HG03060 (cell line): ENCODE measurements at regions not wholly inside any gene's neighbourhood (a gene's known extent, or its start where the extent isn't known, plus 50 kb on each side); places are given as distances from the start of the nearest gene placed in this dataset.
"Not testable (repeated sequence)": the region's sequence is repeated elsewhere in the genome, so short reads cannot be mapped to it uniquely, and the experiment has no call there.

Experiments
- ATAC-seq: cut with Tn5 transposase; IDR thresholded peaks from one replicate; pipeline ENCODE4 v1.9.1; 2021; ENCODE audit warnings: low read depth, moderate number of reproducible peaks; ENCODE audit not compliant: unreplicated experiment

DNA sequence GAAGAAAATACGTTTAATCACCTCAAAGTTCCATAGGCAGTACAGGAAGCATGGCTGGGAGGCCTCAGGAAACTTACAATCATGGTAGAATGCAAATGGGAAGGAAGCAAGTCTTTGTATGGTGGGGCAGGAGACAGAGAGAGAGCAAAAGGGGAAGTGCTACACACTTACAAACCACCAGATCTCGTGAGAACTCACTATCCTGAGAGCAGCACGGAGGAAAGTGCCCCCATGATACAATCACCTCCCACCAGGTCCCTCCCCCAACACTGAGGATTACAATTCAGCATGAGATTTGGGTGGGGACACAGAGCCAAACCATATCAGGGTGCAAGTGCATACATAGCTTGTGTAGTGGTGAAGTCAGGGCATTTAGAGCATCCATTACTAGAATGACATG, 92.3 kb upstream of the ANKRD10 start:
- no peak for ATAC-seq

DNA sequence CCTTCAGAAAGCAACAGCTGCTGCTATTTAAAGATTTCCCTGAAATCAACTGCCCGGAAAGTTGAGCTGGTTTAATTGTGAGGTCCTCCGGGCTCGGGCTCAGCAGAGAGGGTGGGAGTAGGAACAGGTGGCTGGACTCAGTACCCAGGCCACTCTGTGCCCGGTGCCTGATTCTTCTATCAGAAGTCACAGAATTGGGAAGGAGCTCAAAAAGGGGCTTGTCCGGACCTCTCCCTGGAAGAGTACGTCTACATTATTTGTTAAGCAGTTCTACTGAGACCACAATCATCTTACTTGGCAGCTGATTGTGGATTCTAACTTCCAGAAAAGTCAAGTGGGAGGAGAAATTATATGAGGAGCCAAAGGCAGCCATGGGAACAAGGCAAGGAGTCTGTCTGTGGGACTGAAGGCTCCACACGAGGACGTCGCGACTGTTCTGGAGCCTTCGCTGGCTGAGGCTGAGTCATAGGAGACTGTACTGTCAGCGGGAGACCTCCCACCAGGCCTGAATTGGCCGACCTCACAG, 91.7 kb upstream of the ANKRD10 start:
- ATAC-seq = no peak

DNA sequence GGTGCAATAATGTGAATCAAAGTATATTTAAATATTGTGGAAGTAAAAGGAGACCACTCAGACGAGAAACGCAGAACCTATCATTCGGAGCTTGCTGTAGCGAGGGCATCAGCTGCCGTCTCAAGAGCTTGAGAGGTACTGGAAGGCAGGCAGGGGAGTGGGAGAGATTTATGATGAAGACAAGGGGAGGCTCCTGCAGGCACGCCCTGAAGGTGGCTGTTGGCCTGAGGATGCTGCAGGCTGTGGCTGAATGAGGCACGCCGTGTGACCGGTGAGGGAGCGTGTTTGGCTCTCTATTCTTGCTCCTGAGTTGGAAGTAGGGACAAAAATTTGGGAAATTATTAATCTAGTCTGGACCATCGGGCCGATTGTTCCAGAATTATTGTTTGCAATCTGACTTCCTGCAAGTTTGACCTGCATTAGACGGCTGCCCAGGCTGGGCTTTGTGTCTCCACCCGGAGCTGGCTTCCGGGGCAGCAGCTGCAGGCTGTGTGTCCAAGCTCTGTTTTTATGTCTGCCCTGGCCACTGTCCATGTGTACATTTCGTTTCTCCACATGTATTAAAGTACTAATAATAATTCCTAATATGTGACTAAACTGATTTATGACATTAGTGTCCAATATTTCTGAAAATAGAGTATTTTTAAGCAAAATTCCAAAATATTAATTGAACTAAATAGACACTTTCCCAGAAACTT, 91.1 kb upstream of the ANKRD10 start:
- ATAC-seq = no peak

DNA sequence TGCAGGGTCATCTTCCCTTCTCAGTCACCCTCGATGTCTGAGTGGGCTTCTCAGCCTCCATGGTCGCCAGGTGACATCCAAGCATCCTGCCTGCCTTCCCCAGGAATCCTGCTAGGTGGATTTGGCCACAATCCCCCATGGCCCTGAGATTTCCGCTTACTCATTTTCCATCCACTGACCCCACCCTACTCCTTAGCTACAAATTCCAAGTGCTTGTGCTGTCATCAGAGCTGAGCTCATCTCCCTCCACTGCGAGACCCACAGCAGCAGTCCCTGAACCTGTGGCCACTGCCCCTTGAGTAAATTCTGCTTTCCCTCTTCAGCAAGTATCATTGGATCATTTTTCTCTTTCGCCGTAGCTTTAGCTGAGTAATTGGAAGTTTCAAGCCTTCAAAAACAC, 90.5 kb upstream of the ANKRD10 start:
- no peak for ATAC-seq

DNA sequence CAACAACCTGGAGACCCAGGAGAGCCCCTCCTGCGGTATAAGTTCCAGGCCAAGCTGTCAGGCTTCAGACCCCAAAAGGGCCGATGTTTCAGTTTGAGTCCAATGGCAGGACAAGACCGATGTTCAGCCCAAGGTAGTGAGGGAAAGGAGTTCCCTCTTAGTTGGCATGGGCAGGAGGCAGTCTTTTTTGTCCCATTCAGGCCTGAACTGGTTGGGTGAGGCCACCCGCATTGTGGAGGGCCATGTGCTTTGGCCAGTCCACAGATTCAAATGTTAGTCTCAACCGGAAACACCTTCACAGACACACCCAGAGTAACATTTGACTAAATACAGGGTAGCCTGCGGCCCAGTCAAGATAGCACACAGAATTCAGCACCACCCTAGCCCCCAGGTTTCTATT, 89.6 kb upstream of the ANKRD10 start:
- ATAC-seq = no peak

DNA sequence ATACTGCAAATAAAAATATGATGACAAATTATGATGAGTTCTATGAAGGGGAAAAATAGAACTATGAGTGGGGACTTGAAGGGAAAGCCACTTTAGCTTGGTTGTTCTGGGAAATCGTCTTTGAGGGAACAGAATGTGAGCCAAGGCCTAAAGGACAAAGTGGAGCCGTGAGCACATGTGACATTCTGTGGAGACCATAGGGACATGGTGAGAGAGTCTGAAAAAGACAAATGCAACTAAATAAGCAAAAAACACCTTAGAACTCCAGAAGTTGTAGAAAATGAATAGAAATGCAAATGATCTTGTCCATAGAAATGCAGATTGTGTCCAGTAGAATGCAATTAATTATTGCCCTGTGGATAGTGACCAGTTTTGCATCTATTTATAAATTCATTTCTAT, 86.8 kb upstream of the ANKRD10 start:
- ATAC-seq = no peak

DNA sequence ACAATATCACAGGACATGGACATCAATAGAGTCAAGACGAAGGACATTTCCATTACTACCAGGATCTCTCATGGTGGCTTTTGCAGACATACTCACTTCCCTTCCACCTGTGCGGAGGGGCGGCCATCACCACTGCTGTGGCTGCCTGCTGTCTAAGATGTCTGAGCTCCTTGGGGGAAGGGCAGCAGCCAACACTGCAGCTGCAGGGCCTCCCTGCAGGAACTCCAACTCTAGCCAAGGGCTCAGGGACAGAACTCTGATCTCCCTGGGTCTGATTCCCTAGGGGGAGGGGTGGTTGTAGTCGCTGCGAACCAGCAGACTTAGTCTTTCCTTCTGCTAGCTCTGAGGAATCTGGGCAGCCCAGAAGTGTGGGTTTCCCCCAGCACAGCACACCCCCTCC, 78.9 kb upstream of the ANKRD10 start:
- no peak for ATAC-seq

DNA sequence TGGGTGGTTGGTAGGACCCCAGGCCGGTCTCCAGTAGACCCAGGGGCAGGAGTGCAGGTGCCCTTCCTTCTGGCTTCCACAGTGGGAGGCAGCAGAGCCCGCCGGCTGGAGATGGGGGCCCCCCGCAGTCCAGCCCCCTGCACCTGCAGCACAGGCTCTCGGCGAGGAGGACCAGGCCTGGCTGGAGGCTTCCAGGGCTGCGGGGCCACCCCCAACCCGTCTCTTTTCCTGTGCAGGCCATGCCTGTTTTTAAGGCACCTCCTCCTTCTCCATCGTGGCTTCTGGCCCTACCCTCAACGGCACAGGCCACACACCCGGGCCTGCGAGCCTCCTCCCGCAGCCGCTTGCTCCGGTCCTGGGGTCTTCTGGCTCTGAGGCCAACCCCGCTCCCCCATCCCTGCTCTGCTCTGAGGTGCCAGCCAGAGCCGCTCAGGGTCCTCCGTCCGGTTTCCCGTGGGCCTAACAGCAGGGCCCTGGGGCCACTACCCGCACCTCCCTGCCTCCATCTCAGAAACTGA, 77.2 kb upstream of the ANKRD10 start:
- no peak for ATAC-seq

DNA sequence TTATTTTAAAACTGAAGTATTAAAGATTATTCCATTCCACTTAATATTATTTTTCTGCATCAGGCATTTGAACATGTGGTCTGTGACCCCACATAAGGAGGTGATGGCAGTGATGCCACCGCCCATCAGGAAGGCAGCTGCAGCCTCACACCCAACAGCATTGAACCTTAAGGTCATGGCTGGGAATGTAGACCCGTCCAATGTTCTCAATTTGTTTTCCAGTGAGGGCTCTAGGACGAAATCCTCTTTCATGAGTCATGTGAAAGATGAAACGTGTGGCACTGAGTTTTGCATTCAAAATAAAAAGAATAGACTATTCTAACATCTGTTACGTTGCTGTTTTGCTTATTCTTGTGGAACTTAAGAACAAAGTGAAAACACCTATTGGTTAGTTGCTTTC, 74.5 kb upstream of the ANKRD10 start:
- no peak for ATAC-seq

DNA sequence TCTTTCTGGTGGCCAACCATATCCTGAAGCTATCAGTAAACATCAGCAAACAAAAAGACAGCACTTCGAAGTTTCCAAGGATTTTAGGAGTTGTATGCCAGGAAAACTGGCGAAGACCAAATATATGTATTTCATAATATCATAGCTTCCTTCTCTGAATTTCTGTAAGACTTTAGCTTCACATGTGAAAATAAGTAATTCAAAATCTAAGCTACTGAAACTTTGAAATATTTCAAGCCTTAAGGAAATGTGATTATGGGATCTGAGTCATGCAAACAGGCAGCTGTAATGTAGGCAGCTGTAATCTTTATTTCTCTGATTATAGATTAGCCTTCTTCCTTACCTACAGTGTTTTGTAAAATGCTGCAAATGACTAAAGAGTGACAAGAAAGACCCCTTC, 70.7 kb upstream of the ANKRD10 start:
- ATAC-seq = no peak

DNA sequence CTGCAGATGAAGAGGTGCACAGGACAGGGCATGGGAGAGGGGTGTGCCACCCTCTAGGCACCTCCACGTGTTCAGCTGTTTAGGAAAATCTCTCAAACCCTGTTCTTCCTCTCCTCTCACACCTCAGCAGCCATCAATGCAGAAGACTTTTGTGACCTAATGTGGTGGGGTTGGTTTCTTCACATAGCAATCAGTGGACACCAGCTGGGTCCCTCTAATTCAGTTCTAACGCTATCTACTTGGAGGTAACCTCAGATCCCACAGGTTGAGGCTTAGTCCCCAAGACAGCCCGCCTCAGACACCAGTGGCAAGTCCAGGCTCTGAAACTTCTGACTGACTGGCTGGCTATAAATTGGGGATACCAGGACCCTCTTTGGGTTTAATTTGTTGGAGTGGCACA, 69.9 kb upstream of the ANKRD10 start:
- no peak for ATAC-seq

DNA sequence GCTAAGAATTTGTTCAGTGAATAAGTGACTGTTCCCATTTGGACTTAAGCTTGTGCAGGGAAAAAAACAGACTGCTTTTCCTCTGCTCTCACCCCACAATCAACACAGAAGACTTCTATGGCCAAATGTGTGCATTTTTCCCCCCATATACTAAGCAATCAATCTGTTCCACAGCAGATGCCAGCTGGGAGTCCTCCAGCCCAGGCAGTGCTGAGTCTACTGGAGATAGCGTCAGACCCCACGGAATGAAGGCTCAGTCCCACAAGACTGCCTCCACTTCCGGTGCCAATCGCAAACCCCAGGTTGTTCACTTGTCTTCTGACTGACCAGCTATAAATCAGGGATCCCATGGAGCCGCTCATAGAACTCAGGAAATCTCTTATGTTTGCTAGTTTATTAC, 69.5 kb upstream of the ANKRD10 start:
- no peak for ATAC-seq

DNA sequence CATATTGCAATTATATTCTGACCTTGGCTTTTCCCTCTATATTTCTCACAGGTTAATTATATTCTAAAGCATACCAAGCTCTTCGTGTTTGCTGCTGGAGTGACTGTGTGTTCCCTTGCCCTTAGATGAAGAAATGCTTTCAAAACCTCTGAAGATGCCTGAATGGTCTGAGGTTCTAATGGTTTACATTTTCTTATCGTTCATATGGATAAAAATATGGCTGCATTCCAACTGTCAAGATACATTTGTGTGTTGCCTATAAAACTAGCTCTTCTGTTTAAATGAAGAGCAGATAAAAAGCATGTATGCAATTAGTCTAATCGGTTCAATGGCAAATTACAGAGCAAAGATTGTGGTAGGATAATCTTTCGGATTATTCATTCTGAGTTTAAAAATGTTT, 68.4 kb upstream of the ANKRD10 start:
- ATAC-seq = no peak

DNA sequence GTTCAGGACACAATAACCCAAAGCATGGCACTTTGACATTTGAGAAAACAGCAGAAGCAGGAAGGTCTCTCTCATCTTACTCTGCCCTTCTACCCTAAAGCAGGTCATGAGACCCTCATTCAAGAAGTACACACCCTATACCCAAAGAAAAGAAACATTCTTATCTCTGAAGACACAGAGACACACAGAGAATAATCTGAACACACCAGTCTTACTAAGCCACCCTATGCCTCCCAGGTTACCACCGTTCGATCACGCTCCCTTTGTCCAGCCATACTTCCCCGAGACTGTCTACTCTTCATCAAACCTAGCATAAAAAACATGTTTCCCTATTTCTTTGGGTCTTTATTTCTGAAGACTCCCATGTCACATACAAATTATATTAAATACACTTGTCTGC, 66.5 kb upstream of the ANKRD10 start:
- ATAC-seq = no peak

DNA sequence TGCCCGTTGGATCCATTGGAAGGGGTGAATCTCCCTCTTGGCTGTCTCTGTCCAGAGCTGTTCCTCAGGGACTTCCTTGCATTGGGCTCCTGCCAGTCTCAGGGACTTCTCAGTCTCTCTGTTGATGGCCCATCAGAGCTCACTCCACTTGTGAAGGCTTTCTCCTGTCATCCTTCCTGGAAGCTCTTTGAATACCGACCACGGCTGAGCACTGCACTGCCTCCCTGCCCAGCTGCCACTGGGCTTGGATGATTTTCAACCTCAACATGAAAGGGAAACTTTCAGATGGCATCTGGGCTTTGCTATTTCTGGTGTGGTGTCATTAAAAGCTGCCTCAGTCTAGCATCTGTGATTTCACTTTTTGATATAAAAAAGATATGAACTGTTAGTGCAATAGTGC, 66.1 kb upstream of the ANKRD10 start:
- no peak for ATAC-seq

DNA sequence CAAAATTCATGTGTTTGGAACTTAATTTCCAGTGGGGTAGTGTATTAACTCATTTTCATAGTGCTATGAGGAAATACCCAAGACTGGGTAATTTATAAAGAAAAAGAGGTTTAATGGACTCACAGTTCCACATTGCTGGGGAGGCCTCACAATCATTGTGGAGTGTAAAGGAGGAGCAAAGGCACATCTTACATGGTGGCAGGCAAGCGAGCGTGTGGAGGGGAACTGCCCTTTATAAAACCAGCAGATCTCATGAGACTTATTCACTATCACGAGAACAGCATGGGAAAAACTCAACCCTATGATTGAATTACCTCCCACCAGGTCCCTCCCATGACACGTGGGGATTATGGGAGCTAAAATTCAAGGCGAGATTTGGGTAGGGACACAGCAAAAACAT, 64.3 kb upstream of the ANKRD10 start:
- not testable (repeated sequence) for ATAC-seq

DNA sequence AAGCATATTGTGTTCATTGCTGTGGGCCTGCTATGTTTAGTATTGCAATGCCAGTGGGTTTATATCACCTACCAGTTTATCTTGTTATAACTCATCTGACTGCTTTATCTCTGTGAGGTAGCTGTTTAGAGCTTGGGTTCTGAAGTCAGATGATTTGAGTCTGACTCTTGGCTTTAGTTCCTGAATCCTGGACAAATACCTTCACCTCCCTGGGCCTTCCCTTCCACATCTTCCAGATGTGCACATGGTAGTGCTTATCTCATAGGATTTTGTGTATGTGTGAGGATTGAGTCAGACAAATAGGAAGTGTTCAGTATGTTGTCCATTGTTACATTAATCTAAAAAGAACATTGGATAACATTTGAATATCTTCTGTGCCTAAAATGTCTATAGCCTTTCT, 63.5 kb upstream of the ANKRD10 start:
- ATAC-seq = no peak

DNA sequence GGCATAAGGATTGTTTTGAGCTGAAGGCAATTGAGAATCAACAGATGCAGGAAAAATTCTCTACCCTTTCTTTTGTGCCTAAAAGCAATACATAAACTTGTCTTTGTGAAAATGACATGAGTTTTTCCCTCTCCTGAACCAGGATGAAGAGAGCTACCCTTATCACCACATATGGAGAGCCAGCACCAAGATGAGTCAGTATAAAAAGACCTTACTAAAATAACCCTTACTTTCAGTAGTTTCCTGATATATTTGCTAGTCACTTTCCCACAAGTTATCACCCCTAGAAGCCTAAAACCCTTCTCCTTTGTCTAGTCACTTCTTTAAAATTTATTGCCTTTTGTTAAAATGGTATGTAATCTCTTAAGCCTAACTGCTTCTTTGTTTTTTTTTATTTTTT, 61.9 kb upstream of the ANKRD10 start:
- ATAC-seq = no peak

DNA sequence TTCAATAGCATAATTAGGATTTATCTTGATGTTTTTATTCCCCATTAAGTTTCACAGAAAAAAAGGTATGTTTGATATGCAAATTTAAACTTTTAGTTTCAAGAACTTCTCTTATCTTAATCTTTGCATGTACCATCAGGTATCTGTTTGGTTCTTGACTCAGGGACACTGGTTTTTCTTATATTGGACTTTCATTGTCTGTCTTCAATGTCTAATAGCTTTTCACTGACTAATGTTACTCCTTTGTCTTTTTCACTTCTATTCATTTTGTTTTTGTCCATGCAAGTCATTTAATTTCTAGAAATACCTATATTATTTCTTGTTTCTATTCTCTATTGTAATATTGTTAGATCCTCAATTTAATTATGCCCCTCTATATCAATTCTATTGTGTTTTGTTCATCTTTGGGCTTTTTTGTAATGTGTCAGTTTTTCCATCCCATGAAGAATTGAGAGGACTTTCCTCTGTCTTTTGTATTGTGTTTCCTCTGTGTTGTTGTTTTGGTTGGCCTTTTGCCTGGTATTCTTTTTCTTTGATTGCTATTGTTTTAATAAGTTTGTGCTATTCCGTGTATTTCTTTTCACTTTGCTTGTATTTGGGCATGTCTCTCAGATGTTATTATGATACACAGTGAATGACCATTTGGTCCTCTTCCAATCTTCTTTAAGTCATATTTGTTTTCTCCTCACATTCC, 58.3 kb upstream of the ANKRD10 start:
- ATAC-seq = no peak

DNA sequence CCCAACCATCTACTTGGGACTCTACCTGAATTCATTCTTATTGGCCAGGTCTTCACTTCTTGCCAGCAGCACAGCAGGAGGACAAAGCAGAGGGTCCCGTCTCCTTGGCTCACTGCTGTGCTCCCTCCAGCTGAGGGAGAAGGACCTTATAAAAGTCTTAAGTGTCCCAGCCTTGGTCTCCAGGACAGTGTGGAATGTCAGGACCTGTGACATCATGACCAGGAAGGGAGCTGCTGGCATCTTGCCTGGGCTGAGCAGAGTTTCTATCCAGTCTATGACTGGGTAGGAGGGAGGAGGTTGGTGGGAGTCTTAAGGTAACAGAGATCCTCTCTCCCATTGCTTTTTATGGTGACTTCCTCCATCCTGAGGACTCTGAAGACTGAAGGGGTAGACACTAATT, 56.6 kb upstream of the ANKRD10 start:
- ATAC-seq = no peak

DNA sequence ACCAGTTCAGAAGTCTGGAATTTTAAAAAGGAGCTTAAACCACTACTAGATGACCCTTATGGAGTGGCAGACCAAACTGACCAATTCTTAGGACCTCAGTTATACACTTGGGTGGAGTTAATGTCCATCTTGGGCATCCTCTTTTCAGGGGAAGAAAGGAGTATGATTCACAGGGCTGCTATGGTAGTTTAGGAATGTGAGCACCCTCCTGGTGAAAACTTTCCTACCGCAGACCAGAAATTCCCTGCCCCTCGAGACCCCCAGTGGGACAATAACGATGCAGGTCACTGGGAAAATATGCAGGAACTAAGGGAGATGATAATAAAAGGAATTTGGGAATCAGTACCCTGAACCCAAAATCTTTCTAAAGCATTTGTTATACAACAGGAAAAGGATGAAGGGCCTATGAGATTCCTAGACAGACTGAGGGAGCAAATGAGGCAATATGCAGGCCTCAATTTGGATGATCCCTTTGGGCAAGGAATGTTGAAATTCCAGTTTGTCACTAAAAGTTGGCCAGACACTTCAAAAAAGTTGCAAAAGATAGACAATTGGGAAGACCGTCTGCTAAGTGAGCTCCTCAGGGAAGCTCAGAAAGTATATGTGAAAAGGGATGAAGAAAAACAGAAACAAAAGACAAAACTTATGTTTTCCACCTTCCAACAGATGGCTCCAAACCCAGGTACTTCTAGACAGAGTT, 52.4 kb upstream of the ANKRD10 start:
- ATAC-seq = not testable (repeated sequence)
